ENCODE measurements at regions not wholly inside any gene's neighbourhood (a gene's known extent, or its start where the extent isn't known, plus 50 kb on each side); places are given as distances from the start of the nearest gene placed in this dataset.

DNA sequence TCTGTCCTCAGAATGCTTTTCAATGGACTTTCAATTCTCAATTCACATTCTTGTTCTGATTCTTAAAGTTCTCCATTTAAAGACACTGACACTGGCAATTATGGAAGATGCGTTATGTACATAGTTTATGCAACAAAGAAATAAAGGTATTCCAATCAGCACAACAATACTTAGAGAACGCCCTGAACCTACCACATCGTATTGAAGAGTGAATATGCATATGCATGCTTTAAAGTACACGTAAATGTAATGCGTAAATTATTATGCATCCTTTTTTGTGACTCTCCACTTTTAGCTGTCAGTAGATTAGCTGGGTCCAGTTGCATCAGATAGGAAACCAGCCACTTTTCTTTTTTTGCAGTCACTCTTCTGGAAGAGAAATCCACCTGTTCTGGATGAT is 83.5 kb downstream of the RBM43 start:
- Histone ChIP-seq H3K4me1 (ENCODE audit: control insufficient read depth, insufficient read depth, low read length) (no peaks in the 10 kb centered on the region), H3K9ac (ENCODE audit: low read length in 2 of 2) (no peak overlapping the region), H3K27me3 (ENCODE audit: control insufficient read depth in 1 of 2, insufficient read depth in 2 of 2, low read length in 2 of 2) (no peaks in the 10 kb centered on the region), H3K36me3 (ENCODE audit: control insufficient read depth in 2 of 2, insufficient read depth in 2 of 2, low read length in 2 of 2) (no peaks in the 10 kb centered on the region), H3K27ac (ENCODE audit: low read length) (no peak overlapping the region), H3K9me3 (ENCODE audit: control insufficient read depth in 2 of 2, low read length in 2 of 2) (no peaks in the 10 kb centered on the region), H3K4me3 (ENCODE audit: low read length in 2 of 2) (no peak overlapping the region)

- Histone ChIP-seq H3K9me3 (ENCODE audit: control insufficient read depth in 2 of 2, low read length in 2 of 2) (no peaks in the 10 kb centered on the region), H3K27me3 (ENCODE audit: control insufficient read depth in 1 of 2, insufficient read depth in 2 of 2, low read length in 2 of 2) (no peaks in the 10 kb centered on the region), H3K27ac (ENCODE audit: low read length) (no peak overlapping the region), H3K4me3 (ENCODE audit: low read length in 2 of 2) (no peak overlapping the region), H3K9ac (ENCODE audit: low read length in 2 of 2) (no peak overlapping the region), H3K36me3 (ENCODE audit: control insufficient read depth in 2 of 2, insufficient read depth in 2 of 2, low read length in 2 of 2) (no peaks in the 10 kb centered on the region), H3K4me1 (ENCODE audit: control insufficient read depth, insufficient read depth, low read length) (no peaks in the 10 kb centered on the region)
Measured at GRCh38 chr2:151177756-151178155, 83.9 kb downstream of the RBM43 start.

- Histone ChIP-seq H3K36me3 (ENCODE audit: control insufficient read depth in 2 of 2, insufficient read depth in 2 of 2, low read length in 2 of 2) (no peaks in the 10 kb centered on the region), H3K9me3 (ENCODE audit: control insufficient read depth in 2 of 2, low read length in 2 of 2) (no peaks in the 10 kb centered on the region), H3K27ac (ENCODE audit: low read length) (no peak overlapping the region)
Measured at GRCh38 chr2:151176661-151177060, 85.0 kb downstream of the RBM43 start.

DNA sequence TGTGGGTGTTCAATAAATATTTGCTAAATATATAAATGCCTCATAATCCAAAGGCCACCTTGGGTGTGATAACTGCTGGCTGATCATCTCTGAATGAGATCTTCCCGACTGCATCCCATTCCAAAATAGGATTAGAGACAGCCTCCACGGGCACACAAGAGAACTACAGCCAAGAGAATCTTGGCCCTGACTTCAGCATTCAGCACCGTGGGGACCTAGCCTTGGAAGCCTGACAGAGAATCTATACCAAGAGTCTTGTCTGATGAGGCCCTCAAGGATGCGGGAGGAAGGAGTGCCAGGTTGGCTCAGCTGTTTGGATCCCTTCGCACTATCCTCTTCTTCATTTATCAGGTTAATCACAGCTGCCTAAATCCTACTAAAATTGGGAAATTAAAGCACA is 85.8 kb downstream of the RBM43 start:
- no peak overlapping the region for H3K9ac ChIP-seq (ENCODE audit: low read length in 2 of 2)
- H3K36me3 ChIP-seq (ENCODE audit: control insufficient read depth in 2 of 2, insufficient read depth in 2 of 2, low read length in 2 of 2), result no peaks in the 10 kb centered on the region
- H3K4me1 ChIP-seq (ENCODE audit: control insufficient read depth, insufficient read depth, low read length), result no peaks in the 10 kb centered on the region
- H3K4me3 ChIP-seq (ENCODE audit: low read length in 2 of 2), result no peak overlapping the region
- H3K27ac ChIP-seq (ENCODE audit: low read length), result no peak overlapping the region
- H3K27me3 ChIP-seq (ENCODE audit: control insufficient read depth in 1 of 2, insufficient read depth in 2 of 2, low read length in 2 of 2), result no peaks in the 10 kb centered on the region
- no peaks in the 10 kb centered on the region for H3K9me3 ChIP-seq (ENCODE audit: control insufficient read depth in 2 of 2, low read length in 2 of 2)

More at GRCh38 chr2:151176661-151177060, 85.0 kb downstream of the RBM43 start:
- no peaks in the 10 kb centered on the region for H3K27me3 ChIP-seq (ENCODE audit: control insufficient read depth in 1 of 2, insufficient read depth in 2 of 2, low read length in 2 of 2)
- H3K4me3 ChIP-seq (ENCODE audit: low read length in 2 of 2), result no peak overlapping the region
- no peak overlapping the region for H3K9ac ChIP-seq (ENCODE audit: low read length in 2 of 2)
- H3K4me1 ChIP-seq (ENCODE audit: control insufficient read depth, insufficient read depth, low read length), result no peaks in the 10 kb centered on the region

GRCh38 chr2:151174127-151174526 is 87.5 kb downstream of the RBM43 start:
- H3K9me3 ChIP-seq (ENCODE audit: control insufficient read depth in 2 of 2, low read length in 2 of 2), result no peaks in the 10 kb centered on the region

DNA sequence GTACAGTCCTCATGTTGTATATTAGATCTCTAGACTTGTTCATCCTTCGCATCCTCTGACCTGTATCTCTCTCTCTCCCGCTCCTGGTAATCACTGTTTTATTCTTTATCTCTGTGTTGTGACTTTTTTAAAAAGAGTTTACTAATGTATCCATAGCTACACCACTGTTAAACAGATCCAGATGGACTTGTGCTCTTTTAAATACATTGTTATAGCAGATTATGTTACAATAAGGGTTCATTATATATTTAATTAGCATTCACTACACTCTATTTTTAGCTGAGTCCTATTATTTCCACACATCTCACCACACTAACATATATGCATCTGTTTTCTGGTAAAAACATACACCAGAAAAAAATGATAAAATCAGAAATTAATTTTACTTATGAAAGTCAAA is 90.5 kb downstream of the RBM43 start:
- H3K27ac ChIP-seq (ENCODE audit: low read length), result no peak overlapping the region
- H3K4me1 ChIP-seq (ENCODE audit: control insufficient read depth, insufficient read depth, low read length), result no peaks in the 10 kb centered on the region
- H3K9ac ChIP-seq (ENCODE audit: low read length in 2 of 2), result no peak overlapping the region
- H3K36me3 ChIP-seq (ENCODE audit: control insufficient read depth in 2 of 2, insufficient read depth in 2 of 2, low read length in 2 of 2), result no peaks in the 10 kb centered on the region
- no peaks in the 10 kb centered on the region for H3K27me3 ChIP-seq (ENCODE audit: control insufficient read depth in 1 of 2, insufficient read depth in 2 of 2, low read length in 2 of 2)
- no peak overlapping the region for H3K4me3 ChIP-seq (ENCODE audit: low read length in 2 of 2)
- no peaks in the 10 kb centered on the region for H3K9me3 ChIP-seq (ENCODE audit: control insufficient read depth in 2 of 2, low read length in 2 of 2)

More at GRCh38 chr2:151174127-151174526, 87.5 kb downstream of the RBM43 start:
- H3K4me1 ChIP-seq (ENCODE audit: control insufficient read depth, insufficient read depth, low read length), result no peaks in the 10 kb centered on the region
- H3K4me3 ChIP-seq (ENCODE audit: low read length in 2 of 2), result no peak overlapping the region
- H3K9ac ChIP-seq (ENCODE audit: low read length in 2 of 2), result no peak overlapping the region
- no peaks in the 10 kb centered on the region for H3K27me3 ChIP-seq (ENCODE audit: control insufficient read depth in 1 of 2, insufficient read depth in 2 of 2, low read length in 2 of 2)
- no peak overlapping the region for H3K27ac ChIP-seq (ENCODE audit: low read length)
- no peaks in the 10 kb centered on the region for H3K36me3 ChIP-seq (ENCODE audit: control insufficient read depth in 2 of 2, insufficient read depth in 2 of 2, low read length in 2 of 2)

DNA sequence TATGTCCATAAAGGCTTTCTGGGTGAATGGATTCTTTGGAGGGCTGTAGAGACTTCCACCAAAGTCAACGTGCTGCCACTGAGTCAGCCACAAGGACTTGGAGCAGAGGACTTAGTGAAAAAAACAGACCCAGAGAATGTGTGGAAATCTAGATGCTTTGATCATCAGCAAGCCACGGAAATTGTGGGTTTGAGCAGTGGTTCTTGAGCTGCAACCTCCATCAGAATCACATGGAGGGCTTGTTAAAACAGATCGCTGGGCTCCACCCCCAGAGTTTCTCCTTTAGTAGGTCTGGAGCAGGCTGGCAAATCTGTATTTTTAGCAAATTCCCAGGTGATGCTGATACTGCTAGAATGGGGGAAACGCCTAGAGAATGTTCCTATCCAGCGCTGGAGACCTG is 95.3 kb downstream of the RBM43 start:
- Histone ChIP-seq H3K27ac (ENCODE audit: low read length) (no peak overlapping the region), H3K9me3 (ENCODE audit: control insufficient read depth in 2 of 2, low read length in 2 of 2) (no peaks in the 10 kb centered on the region), H3K4me3 (ENCODE audit: low read length in 2 of 2) (no peak overlapping the region), H3K27me3 (ENCODE audit: control insufficient read depth in 1 of 2, insufficient read depth in 2 of 2, low read length in 2 of 2) (no peaks in the 10 kb centered on the region), H3K4me1 (ENCODE audit: control insufficient read depth, insufficient read depth, low read length) (no peaks in the 10 kb centered on the region), H3K36me3 (ENCODE audit: control insufficient read depth in 2 of 2, insufficient read depth in 2 of 2, low read length in 2 of 2) (no peaks in the 10 kb centered on the region), H3K9ac (ENCODE audit: low read length in 2 of 2) (no peak overlapping the region)

GRCh38 chr2:151165105-151165684 is 96.5 kb downstream of the RBM43 start:
- Histone ChIP-seq H3K9ac (ENCODE audit: low read length in 2 of 2) (no peak overlapping the region), H3K27me3 (ENCODE audit: control insufficient read depth in 1 of 2, insufficient read depth in 2 of 2, low read length in 2 of 2) (no peaks in the 10 kb centered on the region), H3K27ac (ENCODE audit: low read length) (no peak overlapping the region), H3K9me3 (ENCODE audit: control insufficient read depth in 2 of 2, low read length in 2 of 2) (no peaks in the 10 kb centered on the region), H3K4me3 (ENCODE audit: low read length in 2 of 2) (no peak overlapping the region), H3K4me1 (ENCODE audit: control insufficient read depth, insufficient read depth, low read length) (no peaks in the 10 kb centered on the region), H3K36me3 (ENCODE audit: control insufficient read depth in 2 of 2, insufficient read depth in 2 of 2, low read length in 2 of 2) (no peaks in the 10 kb centered on the region)

- Histone ChIP-seq H3K9me3 (ENCODE audit: control insufficient read depth in 2 of 2, low read length in 2 of 2) (no peaks in the 10 kb centered on the region), H3K4me1 (ENCODE audit: control insufficient read depth, insufficient read depth, low read length) (no peaks in the 10 kb centered on the region), H3K27ac (ENCODE audit: low read length) (no peak overlapping the region), H3K36me3 (ENCODE audit: control insufficient read depth in 2 of 2, insufficient read depth in 2 of 2, low read length in 2 of 2) (no peaks in the 10 kb centered on the region), H3K27me3 (ENCODE audit: control insufficient read depth in 1 of 2, insufficient read depth in 2 of 2, low read length in 2 of 2) (no peaks in the 10 kb centered on the region), H3K9ac (ENCODE audit: low read length in 2 of 2) (no peak overlapping the region), H3K4me3 (ENCODE audit: low read length in 2 of 2) (no peak overlapping the region)
Measured at GRCh38 chr2:151161821-151162551, 99.7 kb downstream of the RBM43 start.

GRCh38 chr2:151159109-151159662 is 102.5 kb downstream of the RBM43 start:
- Histone ChIP-seq H3K9me3 (ENCODE audit: control insufficient read depth in 2 of 2, low read length in 2 of 2) (peaks cover 0 to under 1% of the 10 kb centered on the region in 2 donors), H3K9ac (ENCODE audit: low read length in 2 of 2) (no peak overlapping the region), H3K36me3 (ENCODE audit: control insufficient read depth in 2 of 2, insufficient read depth in 2 of 2, low read length in 2 of 2) (no peaks in the 10 kb centered on the region), H3K4me3 (ENCODE audit: low read length in 2 of 2) (no peak overlapping the region), H3K27ac (ENCODE audit: low read length) (no peak overlapping the region), H3K27me3 (ENCODE audit: control insufficient read depth in 1 of 2, insufficient read depth in 2 of 2, low read length in 2 of 2) (no peaks in the 10 kb centered on the region), H3K4me1 (ENCODE audit: control insufficient read depth, insufficient read depth, low read length) (no peaks in the 10 kb centered on the region)

Measured in stomach smooth muscle (tissue), 2 donors.